ENCODE measurements at regions not wholly inside any gene's neighbourhood (a gene's known extent, or its start where the extent isn't known, plus 50 kb on each side); places are given as distances from the start of the nearest gene placed in this dataset.
A peak's percentile ranks its signal among the peaks of the same experiment; 100 is the strongest.

DNA sequence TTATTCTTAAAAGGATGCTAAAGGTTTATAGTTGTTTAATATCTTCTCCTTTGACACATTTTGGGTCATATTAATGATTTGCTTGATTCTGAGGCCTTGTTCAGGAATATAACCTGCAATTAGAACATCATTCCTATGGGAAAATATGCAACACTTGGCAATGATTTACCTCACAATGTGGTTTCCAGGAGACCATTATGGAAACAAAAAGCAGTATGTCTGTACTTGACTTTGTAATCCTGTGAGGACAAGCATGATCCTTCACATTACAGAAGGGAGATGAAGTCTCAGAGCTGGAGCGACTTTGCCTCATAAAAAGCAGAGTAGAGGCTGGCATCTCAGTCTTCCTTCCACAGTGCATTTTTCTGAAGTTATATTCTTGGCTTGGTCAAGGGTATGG lies 57.0 kb upstream of the CDCA7L start:
- no peak for DNase-seq

DNA sequence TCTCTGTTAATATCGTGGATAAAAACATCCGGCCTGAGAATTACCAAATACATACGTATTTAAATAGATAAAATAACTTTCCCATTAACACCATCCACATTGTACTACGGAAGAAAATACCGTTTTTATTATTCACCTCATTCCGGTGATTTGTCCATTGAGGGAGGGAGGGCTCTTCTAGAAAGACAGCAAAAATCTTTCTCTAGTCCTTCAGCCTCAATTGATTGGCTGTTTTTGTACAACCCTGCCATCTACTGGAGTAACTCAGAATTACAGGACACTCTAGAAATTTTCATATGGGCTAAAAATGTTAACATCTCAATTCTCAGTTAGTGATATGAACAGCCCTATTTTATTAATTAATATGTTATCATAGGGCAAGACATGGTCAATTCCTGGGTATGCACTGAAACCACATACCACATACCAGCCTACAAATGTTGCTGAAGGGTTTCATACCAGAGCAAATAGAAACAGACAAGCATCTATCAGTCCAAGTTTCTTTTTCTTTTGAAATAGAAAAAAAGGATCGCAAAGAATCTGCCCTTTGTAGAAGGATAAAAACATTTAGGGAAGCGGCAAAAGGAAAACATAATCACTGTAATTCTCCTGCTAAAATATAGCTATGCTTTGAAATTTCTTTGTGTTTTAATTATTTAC lies 55.8 kb upstream of the CDCA7L start:
- DNase-seq = peak; percentile 39

DNA sequence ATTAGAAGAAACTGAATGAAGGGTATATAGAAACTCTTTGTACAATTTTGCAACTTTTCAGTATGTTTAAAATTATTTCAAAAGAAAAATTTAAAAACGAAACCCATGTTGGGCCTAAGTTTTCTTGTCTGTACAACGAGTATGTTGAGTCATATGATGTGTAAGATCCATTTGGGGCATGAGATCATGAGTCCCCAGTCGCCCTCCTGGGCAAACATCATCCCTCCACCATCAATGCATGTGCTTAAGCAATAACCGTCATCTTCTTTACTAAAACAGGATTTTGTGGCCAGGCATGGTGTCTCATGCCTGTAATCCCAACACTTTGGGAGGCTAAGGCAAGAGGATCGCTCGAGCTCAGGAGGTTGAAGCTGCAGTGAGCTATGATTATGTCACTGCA lies 54.2 kb upstream of the CDCA7L start:
- DNase-seq = no peak

DNA sequence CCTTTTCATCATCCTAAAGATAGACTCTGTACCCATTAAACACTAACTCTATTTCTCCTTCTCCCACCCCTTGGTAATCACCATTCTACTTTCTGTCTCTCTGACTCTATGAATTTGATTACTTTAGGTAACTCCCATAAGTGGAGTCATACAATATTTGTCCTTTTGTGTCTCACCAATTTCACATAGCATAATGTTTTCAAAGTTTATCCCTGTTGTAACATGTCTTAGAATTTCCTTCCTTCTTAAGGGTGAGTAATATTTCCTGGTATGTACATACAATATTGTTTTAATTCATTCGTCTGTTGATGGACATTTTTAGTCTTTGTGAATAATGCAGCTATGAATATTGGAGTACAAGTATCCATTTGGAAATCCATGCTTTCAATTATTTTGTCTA lies 50.9 kb upstream of the CDCA7L start:
- no peak for DNase-seq

Measured in central memory CD4-positive, alpha-beta T cell (primary cell).